ENCODE measurements at regions not wholly inside any gene's neighbourhood (a gene's known extent, or its start where the extent isn't known, plus 50 kb on each side); places are given as distances from the start of the nearest gene placed in this dataset.

- DNase-seq (ENCODE audit: low read depth, low spot score) = no peak
These were observed 366.7 kb downstream of the UQCRFS1 start for GRCh38 chr19:28846094-28846812.

- DNase-seq (ENCODE audit: low read depth, low spot score) = no peak
These were observed 369.0 kb downstream of the UQCRFS1 start for GRCh38 chr19:28843761-28844492.

- DNase-seq (ENCODE audit: low read depth, low spot score) = no peak
These were observed 371.4 kb downstream of the UQCRFS1 start for GRCh38 chr19:28841531-28841930.

- DNase-seq (ENCODE audit: low read depth, low spot score) = no peak
These were observed 372.1 kb downstream of the UQCRFS1 start for GRCh38 chr19:28840891-28841290.

GRCh38 chr19:28839455-28839854, 373.5 kb downstream of the UQCRFS1 start:
- DNase-seq (ENCODE audit: low read depth, low spot score) = no peak

- DNase-seq (ENCODE audit: low read depth, low spot score) = no peak
These were observed 374.0 kb downstream of the UQCRFS1 start for GRCh38 chr19:28838909-28839308.

GRCh38 chr19:28836421-28836820, 376.5 kb downstream of the UQCRFS1 start:
- DNase-seq (ENCODE audit: low read depth, low spot score) = no peak

GRCh38 chr19:28834996-28835395, 378.0 kb downstream of the UQCRFS1 start:
- no peak for DNase-seq (ENCODE audit: low read depth, low spot score)

- DNase-seq (ENCODE audit: low read depth, low spot score) = peak; percentile 63
These were observed 381.5 kb downstream of the UQCRFS1 start for GRCh38 chr19:28831462-28831861.

GRCh38 chr19:28829762-28830161, 383.2 kb downstream of the UQCRFS1 start:
- no peak for DNase-seq (ENCODE audit: low read depth, low spot score)

GRCh38 chr19:28829359-28829758, 383.6 kb downstream of the UQCRFS1 start:
- DNase-seq (ENCODE audit: low read depth, low spot score) = no peak

GRCh38 chr19:28828276-28828870, 384.6 kb downstream of the UQCRFS1 start:
- DNase-seq (ENCODE audit: low read depth, low spot score) = no peak

- no peak for DNase-seq (ENCODE audit: low read depth, low spot score)
These were observed 385.6 kb downstream of the UQCRFS1 start for GRCh38 chr19:28827382-28827781.

GRCh38 chr19:28823338-28823961, 389.5 kb downstream of the UQCRFS1 start:
- DNase-seq (ENCODE audit: low read depth, low spot score) = peak; percentile 33

GRCh38 chr19:28820289-28820688, 392.7 kb downstream of the UQCRFS1 start:
- no peak for DNase-seq (ENCODE audit: low read depth, low spot score)

GRCh38 chr19:28815257-28815656, 397.7 kb downstream of the UQCRFS1 start:
- no peak for DNase-seq (ENCODE audit: low read depth, low spot score)

GRCh38 chr19:28794301-28794700, 418.6 kb downstream of the UQCRFS1 start:
- DNase-seq (ENCODE audit: low read depth, low spot score) = no peak

GRCh38 chr19:28793391-28794168, 419.4 kb downstream of the UQCRFS1 start:
- no peak for DNase-seq (ENCODE audit: low read depth, low spot score)

GRCh38 chr19:28785971-28786370, 427.0 kb downstream of the UQCRFS1 start:
- peak; percentile 20 for DNase-seq (ENCODE audit: low read depth, low spot score)

- DNase-seq (ENCODE audit: low read depth, low spot score) = no peak
These were observed 448.9 kb downstream of the UQCRFS1 start for GRCh38 chr19:28764066-28764465.

- DNase-seq (ENCODE audit: low read depth, low spot score) = no peak
These were observed 466.5 kb downstream of the UQCRFS1 start for GRCh38 chr19:28746478-28746877.

- no peak for DNase-seq (ENCODE audit: low read depth, low spot score)
These were observed 468.0 kb downstream of the UQCRFS1 start for GRCh38 chr19:28744943-28745342.

All from iPS DF 19.7 (cell line).